ENCODE measurements at regions not wholly inside any gene's neighbourhood (a gene's known extent, or its start where the extent isn't known, plus 50 kb on each side); places are given as distances from the start of the nearest gene placed in this dataset.

- TF ChIP-seq, protein P1, sequence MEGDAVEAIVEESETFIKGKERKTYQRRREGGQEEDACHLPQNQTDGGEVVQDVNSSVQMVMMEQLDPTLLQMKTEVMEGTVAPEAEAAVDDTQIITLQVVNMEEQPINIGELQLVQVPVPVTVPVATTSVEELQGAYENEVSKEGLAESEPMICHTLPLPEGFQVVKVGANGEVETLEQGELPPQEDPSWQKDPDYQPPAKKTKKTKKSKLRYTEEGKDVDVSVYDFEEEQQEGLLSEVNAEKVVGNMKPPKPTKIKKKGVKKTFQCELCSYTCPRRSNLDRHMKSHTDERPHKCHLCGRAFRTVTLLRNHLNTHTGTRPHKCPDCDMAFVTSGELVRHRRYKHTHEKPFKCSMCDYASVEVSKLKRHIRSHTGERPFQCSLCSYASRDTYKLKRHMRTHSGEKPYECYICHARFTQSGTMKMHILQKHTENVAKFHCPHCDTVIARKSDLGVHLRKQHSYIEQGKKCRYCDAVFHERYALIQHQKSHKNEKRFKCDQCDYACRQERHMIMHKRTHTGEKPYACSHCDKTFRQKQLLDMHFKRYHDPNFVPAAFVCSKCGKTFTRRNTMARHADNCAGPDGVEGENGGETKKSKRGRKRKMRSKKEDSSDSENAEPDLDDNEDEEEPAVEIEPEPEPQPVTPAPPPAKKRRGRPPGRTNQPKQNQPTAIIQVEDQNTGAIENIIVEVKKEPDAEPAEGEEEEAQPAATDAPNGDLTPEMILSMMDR (IDR thresholded peaks at IDR 0.05 in 8 of 11, conservative IDR thresholded peaks at IDR 0.05 in 3 of 11) = no peak
- TF ChIP-seq POLR2A (IDR thresholded peaks at IDR 0.05) (no peak), POLR2AphosphoS5 (IDR thresholded peaks at IDR 0.05) (no peak)
Observed at GRCh38 chr21:35201799-35202198, 152.7 kb upstream of the RUNX1 start.

All from spleen (tissue), 7 donors.